Neural progenitor cell (in vitro differentiated cells): ENCODE measurements at regions not wholly inside any gene's neighbourhood (a gene's known extent, or its start where the extent isn't known, plus 50 kb on each side); places are given as distances from the start of the nearest gene placed in this dataset.

Source experiments
- DNase-seq: peaks from one replicate; pipeline ENCODE4 v3.0.0-alpha.2; 2016; ENCODE audit warnings: low spot score
- H2AFZ ChIP-seq: fragments of 200-600 bp; sonication (generic); replicated peaks from 2 replicates; pipeline ENCODE4 v1.6.1; 2016; ENCODE audit warnings: antibody characterized with exemption
- H3F3A ChIP-seq: fragments of 200-600 bp; sonication (generic); 2 replicates; pipeline ENCODE4 v1.6.1; 2016; ENCODE audit warnings: antibody characterized with exemption, low read depth
- H3K27ac ChIP-seq: fragments of 200-600 bp; sonication (generic); 2 replicates; pipeline ENCODE4 v1.5.1; 2016; ENCODE audit warnings: mild to moderate bottlenecking
- H3K27me3 ChIP-seq: fragments of 200-600 bp; sonication (generic); 2 replicates; pipeline ENCODE4 v1.6.1; 2016; ENCODE audit warnings: mild to moderate bottlenecking, moderate library complexity
- H3K36me3 ChIP-seq: fragments of 200-600 bp; sonication (generic); 2 replicates; pipeline ENCODE4 v1.5.1; 2016
- H3K4me1 ChIP-seq: fragments of 200-600 bp; sonication (generic); 2 replicates; pipeline ENCODE4 v1.6.1; 2016; ENCODE audit warnings: mixed run types
- H3K4me2 ChIP-seq: fragments of 200-600 bp; sonication (generic); 2 replicates; pipeline ENCODE4 v1.6.1; 2016
- H3K4me3 ChIP-seq: fragments of 200-600 bp; sonication (generic); 2 replicates; pipeline ENCODE4 v1.5.1; 2016
- H3K79me2 ChIP-seq: fragments of 200-600 bp; sonication (generic); 2 replicates; pipeline ENCODE4 v1.6.1; 2016; ENCODE audit warnings: low read depth
- H3K9ac ChIP-seq: fragments of 200-600 bp; sonication (generic); 2 replicates; pipeline ENCODE4 v1.6.1; 2016
- H3K9me3 ChIP-seq: fragments of 200-600 bp; sonication (generic); 2 replicates; pipeline ENCODE4 v1.5.1; 2016; ENCODE audit warnings: low read depth
- H4K20me1 ChIP-seq: fragments of 200-600 bp; sonication (generic); 2 replicates; pipeline ENCODE4 v1.6.1; 2016; ENCODE audit warnings: low read depth
- H3K27ac Mint-ChIP-seq: 3 replicates; pipeline ENCODE4 v1.8.0; 2021; ENCODE audit warnings: mixed read lengths
- H3K27me3 Mint-ChIP-seq: 2 replicates; pipeline ENCODE4 v1.8.0; 2022; ENCODE audit warnings: low read depth, mild to moderate bottlenecking, inconsistent platforms, moderate library complexity, mixed read lengths; ENCODE audit not compliant: insufficient read depth
- H3K36me3 Mint-ChIP-seq: 3 replicates; pipeline ENCODE4 v1.8.0; 2021; ENCODE audit warnings: mixed read lengths
- H3K4me1 Mint-ChIP-seq: 3 replicates; pipeline ENCODE4 v1.8.0; 2021; ENCODE audit warnings: mixed read lengths
- H3K4me3 Mint-ChIP-seq: 3 replicates; pipeline ENCODE4 v1.8.0; 2021; ENCODE audit warnings: mild to moderate bottlenecking, moderate library complexity, mixed read lengths
- H3K9me3 Mint-ChIP-seq: 3 replicates; pipeline ENCODE4 v1.8.0; 2020; ENCODE audit warnings: mixed read lengths
- EZH2 ChIP-seq: fragments of 200-600 bp; sonication (generic); IDR thresholded peaks from 2 replicates; pipeline ENCODE4 v1.6.1; 2017; ENCODE audit warnings: antibody characterized with exemption, mild to moderate bottlenecking, moderate library complexity
- EZH2phosphoT487 ChIP-seq: fragments of 200-600 bp; sonication (generic); IDR thresholded peaks from 2 replicates; pipeline ENCODE4 v1.6.1; 2017; ENCODE audit warnings: antibody characterized with exemption
- TF ChIP-seq, protein P1 (sequence below): fragments of 200-600 bp; sonication (generic); IDR thresholded peaks from 2 replicates; pipeline ENCODE4 v1.5.1; 2017; ENCODE audit warnings: antibody characterized with exemption, mild to moderate bottlenecking

DNA sequence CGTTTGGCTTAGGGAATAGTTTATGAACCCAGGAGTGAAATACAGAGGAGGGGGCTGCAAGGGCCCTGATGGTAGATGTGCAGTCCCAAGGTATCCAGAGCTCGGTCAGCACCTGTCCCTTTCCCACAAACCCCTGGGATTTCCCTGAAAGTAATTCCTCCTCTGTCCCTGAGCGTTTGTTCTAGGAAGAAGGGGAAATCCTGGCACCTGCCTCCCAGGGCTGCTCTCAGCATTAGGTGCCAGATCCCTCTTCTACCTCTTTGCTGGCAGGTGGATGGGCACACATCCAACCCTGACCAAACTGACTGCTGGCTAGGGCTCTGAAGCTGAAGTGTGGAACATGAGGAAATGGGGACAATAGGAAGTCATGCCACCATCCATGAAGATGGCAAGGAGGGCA, 824.0 kb downstream of the SLC4A3 start:
- H3K36me3 ChIP-seq, result no peaks in the 10 kb centered on the region
- H3K4me3 Mint-ChIP-seq, result no peak overlapping the region
- no peak overlapping the region for H3K4me2 ChIP-seq
- H3K4me3 ChIP-seq, result no peak overlapping the region
- no peak overlapping the region for H3K27ac Mint-ChIP-seq
- DNase-seq, result no peak
- H2AFZ ChIP-seq, result no peak overlapping the region
- no peaks in the 10 kb centered on the region for H4K20me1 ChIP-seq
- H3K4me1 Mint-ChIP-seq, result no peaks in the 10 kb centered on the region
- no peaks in the 10 kb centered on the region for H3K27me3 ChIP-seq
- H3K9me3 Mint-ChIP-seq, result peaks cover 2% of the 10 kb centered on the region
- no peak overlapping the region for H3K27ac ChIP-seq
- H3K79me2 ChIP-seq, result no peaks in the 10 kb centered on the region
- H3K9me3 ChIP-seq, result no peaks in the 10 kb centered on the region
- no peaks in the 10 kb centered on the region for H3F3A ChIP-seq
- no peak for TF ChIP-seq EZH2phosphoT487
- TF ChIP-seq, protein P1, sequence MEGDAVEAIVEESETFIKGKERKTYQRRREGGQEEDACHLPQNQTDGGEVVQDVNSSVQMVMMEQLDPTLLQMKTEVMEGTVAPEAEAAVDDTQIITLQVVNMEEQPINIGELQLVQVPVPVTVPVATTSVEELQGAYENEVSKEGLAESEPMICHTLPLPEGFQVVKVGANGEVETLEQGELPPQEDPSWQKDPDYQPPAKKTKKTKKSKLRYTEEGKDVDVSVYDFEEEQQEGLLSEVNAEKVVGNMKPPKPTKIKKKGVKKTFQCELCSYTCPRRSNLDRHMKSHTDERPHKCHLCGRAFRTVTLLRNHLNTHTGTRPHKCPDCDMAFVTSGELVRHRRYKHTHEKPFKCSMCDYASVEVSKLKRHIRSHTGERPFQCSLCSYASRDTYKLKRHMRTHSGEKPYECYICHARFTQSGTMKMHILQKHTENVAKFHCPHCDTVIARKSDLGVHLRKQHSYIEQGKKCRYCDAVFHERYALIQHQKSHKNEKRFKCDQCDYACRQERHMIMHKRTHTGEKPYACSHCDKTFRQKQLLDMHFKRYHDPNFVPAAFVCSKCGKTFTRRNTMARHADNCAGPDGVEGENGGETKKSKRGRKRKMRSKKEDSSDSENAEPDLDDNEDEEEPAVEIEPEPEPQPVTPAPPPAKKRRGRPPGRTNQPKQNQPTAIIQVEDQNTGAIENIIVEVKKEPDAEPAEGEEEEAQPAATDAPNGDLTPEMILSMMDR, result no peak
- no peak for TF ChIP-seq EZH2
- no peaks in the 10 kb centered on the region for H3K36me3 Mint-ChIP-seq
- no peak overlapping the region for H3K9ac ChIP-seq
- H3K27me3 Mint-ChIP-seq, result no peaks in the 10 kb centered on the region
- H3K4me1 ChIP-seq, result peaks cover 5% of the 10 kb centered on the region

- Histone ChIP-seq H2AFZ (no peak overlapping the region), H3K36me3 (no peaks in the 10 kb centered on the region), H3K4me1 (peaks cover 5% of the 10 kb centered on the region), H3K4me3 (no peak overlapping the region), H3K79me2 (no peaks in the 10 kb centered on the region), H4K20me1 (no peaks in the 10 kb centered on the region), H3K4me2 (no peak overlapping the region), H3K9me3 (no peaks in the 10 kb centered on the region), H3K9ac (no peak overlapping the region), H3K27me3 (no peaks in the 10 kb centered on the region), H3K27ac (no peak overlapping the region), H3F3A (no peaks in the 10 kb centered on the region)
- DNase-seq, result no peak
- Mint-ChIP-seq H3K36me3 (no peaks in the 10 kb centered on the region), H3K4me3 (no peak overlapping the region), H3K4me1 (no peaks in the 10 kb centered on the region), H3K27me3 (no peaks in the 10 kb centered on the region), H3K27ac (no peak overlapping the region), H3K9me3 (no peaks in the 10 kb centered on the region)
- TF ChIP-seq EZH2, result no peak
- TF ChIP-seq EZH2phosphoT487, result no peak
- TF ChIP-seq, protein P1, result no peak
These were observed 825.1 kb downstream of the SLC4A3 start for GRCh38 chr2:220452561-220452960.

GRCh38 chr2:220455351-220455990, 828.0 kb downstream of the SLC4A3 start:
- H3K27ac Mint-ChIP-seq, result no peak overlapping the region
- no peaks in the 10 kb centered on the region for H4K20me1 ChIP-seq
- H3K4me1 Mint-ChIP-seq, result no peaks in the 10 kb centered on the region
- H3K27ac ChIP-seq, result no peak overlapping the region
- H3K36me3 ChIP-seq, result no peaks in the 10 kb centered on the region
- no peaks in the 10 kb centered on the region for H3K9me3 Mint-ChIP-seq
- H3K9me3 ChIP-seq, result no peaks in the 10 kb centered on the region
- no peak overlapping the region for H3K4me3 ChIP-seq
- TF ChIP-seq EZH2 (no peak), EZH2phosphoT487 (no peak)
- TF ChIP-seq, protein P1, result no peak
- no peaks in the 10 kb centered on the region for H3K36me3 Mint-ChIP-seq
- H3K27me3 Mint-ChIP-seq, result no peaks in the 10 kb centered on the region
- no peaks in the 10 kb centered on the region for H3K27me3 ChIP-seq
- DNase-seq, result no peak
- no peak overlapping the region for H2AFZ ChIP-seq
- H3K9ac ChIP-seq, result no peak overlapping the region
- H3K4me3 Mint-ChIP-seq, result no peak overlapping the region
- no peak overlapping the region for H3K4me2 ChIP-seq
- no peaks in the 10 kb centered on the region for H3K79me2 ChIP-seq
- no peaks in the 10 kb centered on the region for H3F3A ChIP-seq
- peaks cover 5% of the 10 kb centered on the region for H3K4me1 ChIP-seq
